BLaER1 (cell line): ENCODE measurements at regions not wholly inside any gene's neighbourhood (a gene's known extent, or its start where the extent isn't known, plus 50 kb on each side); places are given as distances from the start of the nearest gene placed in this dataset.
A peak's percentile ranks its signal among the peaks of the same experiment; 100 is the strongest.

Experiments
- H3K27ac ChIP-seq: shearing (Covaris generic); formaldehyde crosslinking; 2 replicates; pipeline ENCODE4 v1.8.1; 2022
- H3K27me3 ChIP-seq: shearing (Covaris generic); formaldehyde crosslinking; 2 replicates; pipeline ENCODE4 v1.8.1; 2022
- H3K36me3 ChIP-seq: shearing (Covaris generic); formaldehyde crosslinking; 2 replicates; pipeline ENCODE4 v1.8.1; 2022
- H3K4me1 ChIP-seq: shearing (Covaris generic); formaldehyde crosslinking; 2 replicates; pipeline ENCODE4 v1.8.1; 2022
- H3K4me2 ChIP-seq: shearing (Covaris generic); formaldehyde crosslinking; 2 replicates; pipeline ENCODE4 v1.8.1; 2022
- H3K4me3 ChIP-seq: shearing (Covaris generic); formaldehyde crosslinking; 2 replicates; pipeline ENCODE4 v1.8.1; 2022
- H3K9ac ChIP-seq: shearing (Covaris generic); formaldehyde crosslinking; 2 replicates; pipeline ENCODE4 v1.8.1; 2022
- H3K9me3 ChIP-seq: shearing (Covaris generic); formaldehyde crosslinking; 2 replicates; pipeline ENCODE4 v1.8.1; 2022
- H4K20me1 ChIP-seq: shearing (Covaris generic); formaldehyde crosslinking; 2 replicates; pipeline ENCODE4 v1.8.1; 2022
- Cebpa-rat ChIP-seq: shearing (Covaris generic); IDR thresholded peaks from 2 replicates; pipeline ENCODE4 v1.8.1; 2022

- Histone ChIP-seq H3K9ac (no peak overlapping the region), H3K9me3 (0 out of 2 replicates have a peak, but pooled peaks cover 4% of the 10 kb centered on the region), H3K4me2 (no peak overlapping the region), H3K27me3 (no peaks in the 10 kb centered on the region), H3K4me1 (no peaks in the 10 kb centered on the region), H3K36me3 (no peaks in the 10 kb centered on the region), H3K27ac (no peak overlapping the region), H4K20me1 (no peaks in the 10 kb centered on the region), H3K4me3 (no peak overlapping the region)
- TF ChIP-seq Cebpa-rat = no peak
Measured at GRCh38 chr6:40973304-40973703, 65.7 kb downstream of the UNC5CL start.

- Histone ChIP-seq H3K9ac (no peak overlapping the region), H4K20me1 (no peaks in the 10 kb centered on the region), H3K4me2 (no peak overlapping the region), H3K27ac (no peak overlapping the region), H3K27me3 (no peaks in the 10 kb centered on the region), H3K4me3 (no peak overlapping the region), H3K9me3 (0 out of 2 replicates have a peak, but pooled peaks cover 4% of the 10 kb centered on the region), H3K36me3 (no peaks in the 10 kb centered on the region), H3K4me1 (no peaks in the 10 kb centered on the region)
- no peak for TF ChIP-seq Cebpa-rat
Measured at GRCh38 chr6:40972814-40973213, 66.2 kb downstream of the UNC5CL start.

GRCh38 chr6:40972190-40972589 is 66.8 kb downstream of the UNC5CL start:
- Histone ChIP-seq H3K27ac (no peak overlapping the region), H3K9ac (no peak overlapping the region), H3K9me3 (0 out of 2 replicates have a peak, but pooled peaks cover 4% of the 10 kb centered on the region), H3K27me3 (no peaks in the 10 kb centered on the region), H3K4me3 (no peak overlapping the region), H4K20me1 (no peaks in the 10 kb centered on the region), H3K36me3 (no peaks in the 10 kb centered on the region), H3K4me2 (no peak overlapping the region), H3K4me1 (no peaks in the 10 kb centered on the region)
- TF ChIP-seq Cebpa-rat = no peak

- H3K4me2 ChIP-seq = no peak overlapping the region
- H3K27me3 ChIP-seq = no peaks in the 10 kb centered on the region
- no peak overlapping the region for H3K4me3 ChIP-seq
- no peaks in the 10 kb centered on the region for H3K36me3 ChIP-seq
- no peak overlapping the region for H3K9ac ChIP-seq
- no peak overlapping the region for H3K27ac ChIP-seq
- H4K20me1 ChIP-seq = no peaks in the 10 kb centered on the region
- H3K9me3 ChIP-seq = 0 out of 2 replicates have a peak, but pooled peaks cover 4% of the 10 kb centered on the region
- no peak for TF ChIP-seq Cebpa-rat
- H3K4me1 ChIP-seq = no peaks in the 10 kb centered on the region
Measured at GRCh38 chr6:40968620-40969164, 70.3 kb downstream of the UNC5CL start.

GRCh38 chr6:40966860-40967259 is 72.2 kb downstream of the UNC5CL start:
- H3K4me2 ChIP-seq = no peak overlapping the region
- no peak overlapping the region for H3K27ac ChIP-seq
- H3K36me3 ChIP-seq = no peaks in the 10 kb centered on the region
- H3K9me3 ChIP-seq = no peaks in the 10 kb centered on the region
- H3K4me3 ChIP-seq = no peak overlapping the region
- H3K9ac ChIP-seq = no peak overlapping the region
- H3K4me1 ChIP-seq = peaks cover 8% of the 10 kb centered on the region
- no peaks in the 10 kb centered on the region for H3K27me3 ChIP-seq
- no peak for TF ChIP-seq Cebpa-rat
- H4K20me1 ChIP-seq = no peaks in the 10 kb centered on the region

- no peak for TF ChIP-seq Cebpa-rat
- Histone ChIP-seq H3K27me3 (no peaks in the 10 kb centered on the region), H3K9ac (no peak overlapping the region), H4K20me1 (no peaks in the 10 kb centered on the region), H3K4me1 (peaks cover 11% of the 10 kb centered on the region), H3K4me3 (no peak overlapping the region), H3K9me3 (no peaks in the 10 kb centered on the region), H3K4me2 (no peak overlapping the region), H3K27ac (no peak overlapping the region), H3K36me3 (no peaks in the 10 kb centered on the region)
Measured at GRCh38 chr6:40965046-40965445, 74.0 kb downstream of the UNC5CL start.

GRCh38 chr6:40963019-40963418 is 76.0 kb downstream of the UNC5CL start:
- Histone ChIP-seq H3K36me3 (no peaks in the 10 kb centered on the region), H3K9ac (no peak overlapping the region), H4K20me1 (no peaks in the 10 kb centered on the region), H3K4me3 (no peak overlapping the region), H3K4me1 (peaks cover 11% of the 10 kb centered on the region), H3K4me2 (no peak overlapping the region), H3K27ac (no peak overlapping the region), H3K9me3 (no peaks in the 10 kb centered on the region), H3K27me3 (no peaks in the 10 kb centered on the region)
- TF ChIP-seq Cebpa-rat = no peak

GRCh38 chr6:40962241-40962640 is 76.8 kb downstream of the UNC5CL start:
- H3K4me2 ChIP-seq = peak overlapping the region; percentile 11
- no peak overlapping the region for H3K9ac ChIP-seq
- no peaks in the 10 kb centered on the region for H3K36me3 ChIP-seq
- H3K27me3 ChIP-seq = no peaks in the 10 kb centered on the region
- peaks cover 11% of the 10 kb centered on the region for H3K4me1 ChIP-seq
- H4K20me1 ChIP-seq = no peaks in the 10 kb centered on the region
- no peak overlapping the region for H3K27ac ChIP-seq
- no peak overlapping the region for H3K4me3 ChIP-seq
- no peaks in the 10 kb centered on the region for H3K9me3 ChIP-seq
- TF ChIP-seq Cebpa-rat = no peak

GRCh38 chr6:40961831-40962230 is 77.2 kb downstream of the UNC5CL start:
- no peaks in the 10 kb centered on the region for H3K9me3 ChIP-seq
- H4K20me1 ChIP-seq = no peaks in the 10 kb centered on the region
- no peaks in the 10 kb centered on the region for H3K36me3 ChIP-seq
- H3K9ac ChIP-seq = no peak overlapping the region
- H3K27ac ChIP-seq = no peak overlapping the region
- no peaks in the 10 kb centered on the region for H3K27me3 ChIP-seq
- H3K4me1 ChIP-seq = peaks cover 11% of the 10 kb centered on the region
- no peak overlapping the region for H3K4me3 ChIP-seq
- peak overlapping the region; percentile 11 for H3K4me2 ChIP-seq
- TF ChIP-seq Cebpa-rat = no peak

GRCh38 chr6:40960742-40961430 is 78.1 kb downstream of the UNC5CL start:
- H3K36me3 ChIP-seq = no peaks in the 10 kb centered on the region
- no peak for TF ChIP-seq Cebpa-rat
- no peak overlapping the region for H3K27ac ChIP-seq
- no peaks in the 10 kb centered on the region for H3K27me3 ChIP-seq
- no peaks in the 10 kb centered on the region for H3K9me3 ChIP-seq
- no peaks in the 10 kb centered on the region for H4K20me1 ChIP-seq
- no peak overlapping the region for H3K9ac ChIP-seq
- no peak overlapping the region for H3K4me3 ChIP-seq
- no peak overlapping the region for H3K4me2 ChIP-seq
- H3K4me1 ChIP-seq = peaks cover 11% of the 10 kb centered on the region
